SU-DHL-6 (cell line): ENCODE measurements at regions not wholly inside any gene's neighbourhood (a gene's known extent, or its start where the extent isn't known, plus 50 kb on each side); places are given as distances from the start of the nearest gene placed in this dataset.

Experiments
- EZH2phosphoT487 ChIP-seq: fragments of 200-600 bp; sonication (generic), shearing (Covaris generic); conservative IDR thresholded peaks from 2 replicates; pipeline ENCODE4 v1.6.1; 2018; ENCODE audit warnings: mild to moderate bottlenecking, antibody characterized with exemption, low read length, moderate library complexity, mixed read lengths
- TF ChIP-seq, protein P1 (sequence below): fragments of 200-600 bp; sonication (generic); IDR thresholded peaks from one replicate; pipeline ENCODE4 v1.5.1; 2017; ENCODE audit warnings: antibody characterized with exemption, mild to moderate bottlenecking, low read length, moderate library complexity; ENCODE audit not compliant: insufficient read depth, poor library complexity, severe bottlenecking

DNA sequence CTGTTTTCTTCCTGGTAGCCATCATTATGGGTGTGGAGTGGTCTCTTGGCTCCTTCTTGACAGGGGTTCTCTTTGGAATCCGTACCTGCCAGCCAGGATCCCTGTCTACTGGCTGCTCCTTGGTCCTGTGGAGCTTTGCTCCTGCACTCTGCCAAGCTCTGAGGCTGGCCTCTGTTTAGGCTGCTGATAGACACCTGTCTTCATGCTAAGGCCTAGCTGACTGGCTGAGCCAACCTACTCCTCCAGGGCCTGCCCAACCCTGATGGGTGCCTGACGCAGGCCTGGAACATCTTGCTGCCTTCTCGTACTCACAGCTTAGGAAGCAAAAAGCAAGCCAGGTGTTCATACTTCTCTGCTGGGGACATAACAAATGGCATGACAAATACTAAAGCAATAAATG is 333.6 kb upstream of the ZNF32 start:
- TF ChIP-seq, protein P1, sequence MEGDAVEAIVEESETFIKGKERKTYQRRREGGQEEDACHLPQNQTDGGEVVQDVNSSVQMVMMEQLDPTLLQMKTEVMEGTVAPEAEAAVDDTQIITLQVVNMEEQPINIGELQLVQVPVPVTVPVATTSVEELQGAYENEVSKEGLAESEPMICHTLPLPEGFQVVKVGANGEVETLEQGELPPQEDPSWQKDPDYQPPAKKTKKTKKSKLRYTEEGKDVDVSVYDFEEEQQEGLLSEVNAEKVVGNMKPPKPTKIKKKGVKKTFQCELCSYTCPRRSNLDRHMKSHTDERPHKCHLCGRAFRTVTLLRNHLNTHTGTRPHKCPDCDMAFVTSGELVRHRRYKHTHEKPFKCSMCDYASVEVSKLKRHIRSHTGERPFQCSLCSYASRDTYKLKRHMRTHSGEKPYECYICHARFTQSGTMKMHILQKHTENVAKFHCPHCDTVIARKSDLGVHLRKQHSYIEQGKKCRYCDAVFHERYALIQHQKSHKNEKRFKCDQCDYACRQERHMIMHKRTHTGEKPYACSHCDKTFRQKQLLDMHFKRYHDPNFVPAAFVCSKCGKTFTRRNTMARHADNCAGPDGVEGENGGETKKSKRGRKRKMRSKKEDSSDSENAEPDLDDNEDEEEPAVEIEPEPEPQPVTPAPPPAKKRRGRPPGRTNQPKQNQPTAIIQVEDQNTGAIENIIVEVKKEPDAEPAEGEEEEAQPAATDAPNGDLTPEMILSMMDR: no peak
- no peak for TF ChIP-seq EZH2phosphoT487
